ENCODE measurements at regions not wholly inside any gene's neighbourhood (a gene's known extent, or its start where the extent isn't known, plus 50 kb on each side); places are given as distances from the start of the nearest gene placed in this dataset.
"Not testable (repeated sequence)": the region's sequence is repeated elsewhere in the genome, so short reads cannot be mapped to it uniquely, and the experiment has no call there.

DNA sequence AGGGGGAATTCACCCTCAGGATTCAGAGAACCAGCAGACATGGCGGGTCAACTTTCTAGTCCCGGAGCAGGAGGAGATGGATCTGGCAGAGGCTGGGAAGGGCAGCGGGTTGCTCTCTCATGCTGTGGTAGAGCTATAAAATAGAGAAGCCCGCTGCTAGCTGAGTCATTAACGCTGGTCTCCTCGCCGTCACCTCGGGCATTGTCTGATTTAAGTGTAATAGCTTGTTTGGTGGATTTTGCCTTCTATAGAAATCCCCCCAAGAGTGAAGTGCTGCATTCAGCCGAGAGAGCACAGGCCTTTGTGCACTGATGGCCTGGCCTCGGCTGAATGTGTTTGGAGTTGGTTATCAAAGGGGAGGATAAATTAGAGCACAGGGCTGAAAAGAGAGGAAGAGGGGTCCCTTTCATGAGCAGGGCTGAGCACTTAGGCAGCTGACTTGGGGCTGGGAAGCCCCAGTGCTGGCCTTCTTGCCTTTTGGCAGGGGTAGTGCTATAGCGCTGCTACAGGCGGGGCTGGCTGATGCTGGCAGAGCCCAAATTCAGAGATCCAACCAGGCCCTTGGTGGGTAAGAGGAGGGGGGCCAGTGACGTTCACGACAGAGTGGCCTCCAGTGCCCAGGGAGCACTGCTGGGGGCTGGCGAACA, 161.1 kb upstream of the CADM1 start:
- DNase-seq = no peak

DNA sequence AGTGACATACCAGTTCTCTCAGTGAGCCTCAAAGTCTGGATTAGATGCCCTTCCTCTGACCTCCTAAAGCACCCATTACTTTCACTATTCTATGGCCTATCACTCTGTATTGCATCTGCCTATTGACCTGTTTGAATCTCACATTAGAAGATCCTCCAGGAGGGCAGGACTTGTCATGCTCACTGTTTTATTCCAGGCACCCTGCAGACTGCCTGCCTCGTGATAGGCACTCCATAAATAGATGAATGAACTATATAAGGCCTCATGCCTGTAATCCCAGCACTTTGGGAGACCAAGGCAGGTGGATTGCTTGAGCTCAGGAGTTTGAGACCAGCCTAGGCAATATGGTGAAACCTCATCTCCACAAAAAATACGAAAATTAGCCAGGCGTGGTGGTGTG, 160.1 kb upstream of the CADM1 start:
- no peak for DNase-seq

GRCh38 chr11:115663790-115664189, 159.6 kb upstream of the CADM1 start:
- DNase-seq = no peak

- DNase-seq = no peak
Observed at GRCh38 chr11:115660030-115660805, 156.0 kb upstream of the CADM1 start.

- peak; percentile 15 for DNase-seq
Observed at GRCh38 chr11:115659061-115659963, 155.1 kb upstream of the CADM1 start.

DNA sequence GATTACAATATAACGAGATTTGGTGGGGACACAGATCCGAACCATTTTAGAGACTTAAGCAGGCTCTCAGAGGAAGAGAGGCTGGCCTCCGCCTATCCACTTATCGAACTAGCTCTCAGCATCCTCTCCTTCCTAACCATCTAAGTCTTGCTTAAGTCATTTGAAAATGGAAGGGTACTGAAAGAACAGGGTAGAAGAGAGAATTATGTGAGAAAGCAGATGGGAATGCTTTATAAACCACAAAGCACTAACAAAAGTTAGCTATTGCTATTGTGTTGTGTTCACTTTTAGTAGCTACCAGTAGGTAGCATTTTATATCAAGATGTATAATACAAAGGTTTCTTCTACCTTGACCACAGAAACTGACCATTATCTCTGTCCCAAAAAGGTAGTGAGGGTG, 153.4 kb upstream of the CADM1 start:
- DNase-seq = no peak

DNA sequence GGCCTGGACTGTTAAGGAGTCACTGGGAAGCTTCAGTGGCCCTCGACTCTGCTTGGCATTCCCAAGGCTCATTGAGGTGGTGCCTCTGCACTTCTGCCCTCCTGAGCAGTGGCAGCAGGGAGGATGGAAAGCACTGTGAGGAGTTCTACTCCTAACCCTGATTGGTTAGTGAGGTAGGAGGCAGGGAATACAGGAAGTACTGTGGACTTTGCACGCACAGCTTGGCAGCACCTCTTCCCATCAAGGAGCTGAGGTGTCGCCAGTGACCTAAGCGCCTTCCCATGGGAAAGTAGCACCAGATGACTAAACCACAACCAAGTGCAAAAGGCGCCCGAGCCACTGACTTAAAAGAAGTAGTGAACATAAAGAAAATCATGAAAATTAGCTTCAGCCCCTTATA, 152.5 kb upstream of the CADM1 start:
- DNase-seq = no peak

DNA sequence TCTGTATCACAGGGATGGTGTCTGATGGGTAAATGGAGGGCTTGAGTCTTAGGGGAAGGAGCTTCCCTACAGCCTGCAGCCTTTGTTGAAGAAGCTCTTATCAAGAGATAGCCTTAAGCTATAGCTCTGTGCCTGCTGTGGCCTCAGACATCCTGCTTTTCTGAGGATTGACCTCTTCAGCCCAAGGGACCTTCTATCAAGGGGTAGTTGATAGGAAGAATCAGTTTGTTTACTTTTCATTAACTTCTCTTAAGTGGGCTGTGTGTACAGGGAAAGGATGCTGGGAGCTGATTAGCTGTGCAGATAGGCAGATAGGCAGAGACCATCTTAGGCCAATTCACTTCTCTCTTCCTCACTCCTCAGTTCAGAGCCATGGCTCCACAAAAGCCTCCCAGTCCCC, 151.8 kb upstream of the CADM1 start:
- DNase-seq = no peak

GRCh38 chr11:115654792-115655191, 150.6 kb upstream of the CADM1 start:
- DNase-seq = no peak

DNA sequence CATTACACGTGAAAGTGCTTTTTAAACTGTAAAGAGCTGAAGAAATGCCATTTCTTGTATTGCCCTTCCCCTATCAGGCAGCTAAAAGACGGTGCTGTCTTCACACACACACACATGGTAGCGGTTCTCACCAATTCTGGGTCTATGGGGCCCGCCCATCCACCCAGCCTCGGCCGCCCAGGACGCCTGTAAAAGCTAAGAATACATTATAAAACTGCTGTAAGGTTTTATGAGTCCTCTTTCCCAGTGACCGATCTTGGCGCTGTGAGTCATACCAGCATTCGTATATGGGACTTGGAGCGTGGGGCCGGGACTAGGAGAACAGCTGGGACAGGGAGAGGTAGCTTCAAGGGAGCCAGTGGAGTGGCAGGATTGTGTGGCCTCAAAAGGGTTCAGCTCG, 149.7 kb upstream of the CADM1 start:
- DNase-seq = peak; percentile 15

GRCh38 chr11:115653076-115653475, 148.9 kb upstream of the CADM1 start:
- DNase-seq = no peak

DNA sequence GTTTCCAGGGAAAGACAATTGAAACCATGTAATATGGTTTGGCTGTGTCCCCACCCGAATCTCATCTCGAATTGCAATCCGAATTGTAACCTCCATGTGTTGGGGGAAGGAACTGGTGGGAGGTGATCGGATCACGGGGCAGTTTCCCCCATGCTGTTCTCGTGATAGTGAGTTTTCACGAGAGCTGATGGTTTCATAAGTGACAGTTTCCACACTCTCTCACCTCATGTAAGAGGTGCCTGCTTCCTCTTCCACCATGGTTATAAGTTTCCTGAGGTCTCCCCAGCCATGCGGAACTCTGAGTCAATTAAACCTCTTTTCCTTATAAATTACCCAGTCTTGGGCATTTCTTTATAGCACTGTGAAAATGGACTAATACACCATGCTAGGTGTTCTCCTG, 148.3 kb upstream of the CADM1 start:
- no peak for DNase-seq

DNA sequence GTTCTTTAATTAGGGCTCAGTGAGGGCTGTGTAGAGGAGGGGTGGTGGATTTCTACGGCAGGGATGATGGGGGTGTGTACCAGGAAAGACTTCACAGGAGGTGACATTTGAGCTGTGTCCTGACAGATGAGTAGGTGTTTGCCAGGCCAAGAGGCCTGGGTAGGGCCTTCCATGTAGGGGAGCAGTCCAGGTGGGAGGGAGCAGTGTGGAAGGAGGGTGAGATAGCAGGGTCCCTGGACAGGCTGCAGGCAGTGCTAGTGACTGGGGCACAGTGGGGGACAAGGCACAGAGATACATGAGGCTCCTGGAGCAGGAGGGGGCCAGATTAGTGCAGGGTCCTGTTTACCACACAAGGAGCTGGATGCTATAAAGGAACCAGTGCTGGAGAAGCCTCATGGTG, 147.9 kb upstream of the CADM1 start:
- no peak for DNase-seq

- DNase-seq = no peak
Observed at GRCh38 chr11:115649461-115649860, 145.2 kb upstream of the CADM1 start.

DNA sequence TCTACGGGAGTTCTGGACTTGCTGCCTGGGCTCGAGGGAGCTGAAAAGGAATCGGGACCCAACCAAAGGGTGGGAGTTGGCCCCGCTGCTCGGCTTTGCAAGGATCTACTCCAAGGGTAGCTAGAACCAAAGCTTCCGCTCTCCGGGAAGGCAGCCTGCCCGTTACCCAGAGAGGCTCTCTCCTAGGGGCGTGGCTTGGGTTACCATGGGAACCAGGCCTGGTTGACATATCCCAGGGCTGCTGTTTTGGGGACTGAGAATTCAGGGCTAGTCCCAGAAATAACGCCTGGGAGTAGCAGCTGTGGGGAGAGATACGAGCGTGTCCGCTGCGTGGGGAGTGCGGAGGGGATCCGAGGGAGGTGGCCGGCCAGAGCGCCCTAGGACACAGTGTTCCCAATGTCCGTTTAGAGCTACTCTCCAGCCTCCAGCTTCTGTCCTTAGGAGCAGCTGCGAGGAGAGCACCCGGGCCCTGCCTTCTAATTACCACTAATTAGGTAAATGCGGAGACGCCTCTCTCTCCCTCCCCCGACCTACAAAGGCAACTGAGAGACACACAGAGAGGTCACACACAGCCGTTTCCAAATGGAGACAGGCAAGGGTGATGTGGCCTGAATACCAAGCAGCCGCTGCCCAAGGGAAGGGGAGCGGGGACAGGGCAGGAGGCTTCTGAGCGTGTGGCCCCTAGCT, 141.6 kb upstream of the CADM1 start:
- DNase-seq = no peak

GRCh38 chr11:115644856-115645255, 140.6 kb upstream of the CADM1 start:
- no peak for DNase-seq

DNA sequence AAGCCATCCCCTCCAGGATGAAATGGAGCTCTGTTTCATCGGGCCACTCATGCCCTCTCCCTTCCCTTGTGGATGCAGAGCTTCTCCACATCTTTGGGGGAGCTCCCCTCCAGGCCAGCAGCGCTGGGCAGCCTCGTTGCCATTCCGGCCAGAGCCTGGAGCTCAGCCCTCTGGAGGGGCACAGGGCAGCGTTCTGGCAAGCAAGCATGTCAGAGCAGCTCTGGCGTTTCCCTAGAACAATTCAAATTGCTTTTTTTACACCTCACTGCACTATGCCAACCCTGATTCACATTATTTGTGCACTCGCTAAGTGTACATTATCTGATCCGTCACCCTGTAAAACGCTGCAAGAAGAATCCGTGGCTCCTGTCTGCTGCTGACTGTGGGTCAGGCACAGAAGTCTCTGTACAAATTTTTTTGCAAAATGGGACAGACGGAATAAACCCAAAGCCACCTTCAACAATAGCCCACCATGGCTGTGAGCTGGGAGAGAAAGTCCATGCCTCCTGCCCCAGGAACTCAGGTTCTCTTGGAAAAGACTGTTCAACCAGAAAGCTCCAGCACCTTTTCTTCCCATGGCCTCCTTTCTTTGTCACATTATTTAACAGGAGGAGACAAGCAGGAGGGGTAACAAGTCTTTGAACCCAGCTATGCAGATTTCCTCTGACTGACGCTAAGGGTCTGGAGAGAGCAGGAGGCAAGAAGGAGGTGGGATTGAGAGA, 139.5 kb upstream of the CADM1 start:
- no peak for DNase-seq

- DNase-seq = no peak
Observed at GRCh38 chr11:115642660-115643059, 138.4 kb upstream of the CADM1 start.

- no peak for DNase-seq
Observed at GRCh38 chr11:115637599-115638241, 133.5 kb upstream of the CADM1 start.

GRCh38 chr11:115636753-115637527, 132.7 kb upstream of the CADM1 start:
- DNase-seq = no peak

GRCh38 chr11:115633977-115634376, 129.8 kb upstream of the CADM1 start:
- not testable (repeated sequence) for DNase-seq

Data from EL (cell line).